Calu3 (cell line): ENCODE measurements at regions not wholly inside any gene's neighbourhood (a gene's known extent, or its start where the extent isn't known, plus 50 kb on each side); places are given as distances from the start of the nearest gene placed in this dataset.

Source experiments
- BruUV-seq: library from RNA; stranded (reverse); fragments of 400-500 nt; replicated peaks from 2 replicates; lab custom pipeline; 2021; lab: Mats Ljungman, UMichigan
- CTCF ChIA-PET: fragments of 300-600 bp; sonication (Branson Sonifier 250); formaldehyde crosslinking; loops from one replicate; lab custom pipeline; 2022; ENCODE audit warnings: antibody characterized with exemption; lab: Charles Lee
- DNase-seq: peaks from one replicate; pipeline ENCODE4 v3.0.0; 2022
- H3K27ac Mint-ChIP-seq: one replicate; pipeline ENCODE4 v1.8.0; 2022; ENCODE audit warnings: mixed read lengths; ENCODE audit not compliant: unreplicated experiment
- H3K27me3 Mint-ChIP-seq: one replicate; pipeline ENCODE4 v1.8.0; 2022; ENCODE audit warnings: mixed read lengths; ENCODE audit not compliant: unreplicated experiment
- H3K36me3 Mint-ChIP-seq: one replicate; pipeline ENCODE4 v1.8.0; 2022; ENCODE audit warnings: mild to moderate bottlenecking, moderate library complexity, mixed read lengths; ENCODE audit not compliant: insufficient read depth, unreplicated experiment
- H3K4me1 Mint-ChIP-seq: one replicate; pipeline ENCODE4 v1.8.0; 2022; ENCODE audit warnings: mild to moderate bottlenecking, low read depth, mixed read lengths; ENCODE audit not compliant: unreplicated experiment
- H3K4me3 Mint-ChIP-seq: one replicate; pipeline ENCODE4 v1.8.0; 2022; ENCODE audit warnings: mild to moderate bottlenecking, low read depth, moderate library complexity, mixed read lengths; ENCODE audit not compliant: unreplicated experiment
- H3K9me3 Mint-ChIP-seq: one replicate; pipeline ENCODE4 v1.8.0; 2022; ENCODE audit warnings: low read depth, mixed read lengths; ENCODE audit not compliant: unreplicated experiment
- intact Hi-C: fragments of 100-400 bp; cut with micrococcal nuclease; formaldehyde crosslinking; loops from one replicate; pipeline ENCODE4 v1.10.0; 2022; ENCODE audit not compliant: unreplicated experiment
- TF ChIP-seq, protein P1 (sequence below): fragments of 200-600 bp; IDR thresholded peaks from one replicate; pipeline ENCODE4 v1.8.0; 2022; ENCODE audit warnings: antibody characterized with exemption; ENCODE audit not compliant: unreplicated experiment

DNA sequence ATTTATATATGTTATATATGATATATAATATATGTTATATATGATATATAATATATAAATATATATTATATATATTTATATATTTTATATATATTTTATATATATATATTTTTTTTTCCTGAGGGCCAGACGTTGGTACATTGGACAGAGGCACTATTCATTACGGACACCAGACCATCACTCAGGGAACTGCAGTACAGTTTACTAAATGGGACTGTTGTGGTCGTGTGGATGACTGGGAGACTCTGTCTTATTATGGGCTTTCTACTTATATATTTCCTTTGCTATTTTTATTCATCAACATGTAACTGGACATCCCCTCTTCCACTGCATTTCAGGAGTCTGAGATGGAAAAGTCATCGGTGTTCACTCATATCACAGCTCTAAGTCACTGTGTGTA, 87.1 kb upstream of the PRKCQ start:
- Mint-ChIP-seq H3K27me3 (peaks cover 17% of the 10 kb centered on the region), H3K9me3 (no peaks in the 10 kb centered on the region), H3K4me1 (no peaks in the 10 kb centered on the region), H3K36me3 (no peaks in the 10 kb centered on the region), H3K4me3 (no peak overlapping the region), H3K27ac (no peak overlapping the region)
- CTCF ChIA-PET: interaction anchor here (0.6 to 1.1 kb wide), 3 partner anchors 8 to 117 kb away, joined by 3 to 4 read pairs (median 3); no protein-coding TSS in a partner anchor
- DNase-seq: no peak
- intact Hi-C loops: loop anchor here (1.0 to 5.0 kb wide), 2 partner anchors 222 to 310 kb away; no protein-coding TSS in a partner anchor
- TF ChIP-seq, protein P1, sequence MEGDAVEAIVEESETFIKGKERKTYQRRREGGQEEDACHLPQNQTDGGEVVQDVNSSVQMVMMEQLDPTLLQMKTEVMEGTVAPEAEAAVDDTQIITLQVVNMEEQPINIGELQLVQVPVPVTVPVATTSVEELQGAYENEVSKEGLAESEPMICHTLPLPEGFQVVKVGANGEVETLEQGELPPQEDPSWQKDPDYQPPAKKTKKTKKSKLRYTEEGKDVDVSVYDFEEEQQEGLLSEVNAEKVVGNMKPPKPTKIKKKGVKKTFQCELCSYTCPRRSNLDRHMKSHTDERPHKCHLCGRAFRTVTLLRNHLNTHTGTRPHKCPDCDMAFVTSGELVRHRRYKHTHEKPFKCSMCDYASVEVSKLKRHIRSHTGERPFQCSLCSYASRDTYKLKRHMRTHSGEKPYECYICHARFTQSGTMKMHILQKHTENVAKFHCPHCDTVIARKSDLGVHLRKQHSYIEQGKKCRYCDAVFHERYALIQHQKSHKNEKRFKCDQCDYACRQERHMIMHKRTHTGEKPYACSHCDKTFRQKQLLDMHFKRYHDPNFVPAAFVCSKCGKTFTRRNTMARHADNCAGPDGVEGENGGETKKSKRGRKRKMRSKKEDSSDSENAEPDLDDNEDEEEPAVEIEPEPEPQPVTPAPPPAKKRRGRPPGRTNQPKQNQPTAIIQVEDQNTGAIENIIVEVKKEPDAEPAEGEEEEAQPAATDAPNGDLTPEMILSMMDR: no peak
- BruUV-seq: no TSS peak

DNA sequence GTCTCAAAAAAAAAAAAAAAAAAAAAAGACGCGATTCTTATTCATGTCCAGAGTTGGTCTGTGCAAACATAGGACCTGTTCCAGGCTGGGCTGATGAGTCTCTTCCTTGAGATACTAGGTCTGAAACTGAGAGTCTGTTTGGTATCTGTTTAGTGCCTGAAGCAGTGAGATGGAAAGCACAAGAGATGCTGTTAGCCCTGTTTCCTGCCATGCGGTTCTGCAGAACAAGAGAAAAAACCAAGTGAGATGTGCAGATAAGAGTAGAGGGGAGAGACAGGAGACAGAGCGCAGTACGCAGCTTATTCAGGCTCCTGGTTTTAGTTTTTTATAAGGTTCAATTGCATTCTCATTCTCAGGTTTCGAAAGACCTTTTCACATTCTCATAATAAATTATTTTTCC, 85.8 kb upstream of the PRKCQ start:
- H3K27ac Mint-ChIP-seq: no peak overlapping the region

DNA sequence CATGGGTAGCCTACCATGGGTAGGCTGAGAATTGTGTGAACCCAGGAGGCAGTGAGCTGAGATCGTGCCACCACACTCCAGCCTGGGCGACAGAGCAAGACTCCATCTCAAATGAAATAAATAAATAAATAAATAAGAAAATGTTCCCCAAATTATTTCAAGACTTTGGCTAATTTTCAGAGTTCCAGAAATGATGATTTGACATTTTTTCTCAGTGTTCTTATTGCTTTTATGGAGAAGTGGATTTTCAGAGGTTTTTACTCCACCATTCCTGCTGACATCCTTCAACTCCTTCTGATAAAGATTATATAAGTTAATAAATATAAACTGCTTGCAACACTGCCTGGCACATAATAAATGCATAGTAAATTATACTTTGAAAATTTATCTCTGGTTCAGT, 80.4 kb upstream of the PRKCQ start:
- no TSS peak for BruUV-seq
- Mint-ChIP-seq H3K4me3 (no peak overlapping the region), H3K4me1 (no peaks in the 10 kb centered on the region), H3K9me3 (no peaks in the 10 kb centered on the region), H3K36me3 (no peaks in the 10 kb centered on the region), H3K27ac (no peak overlapping the region), H3K27me3 (peaks cover 43% of the 10 kb centered on the region)
- no peak for DNase-seq
- TF ChIP-seq, protein P1: no peak
- intact Hi-C loops: no loop called here
- CTCF ChIA-PET: no interaction called here

More for the DNA sequence above, 85.8 kb upstream of the PRKCQ start:
- H3K27me3 Mint-ChIP-seq: peaks cover 17% of the 10 kb centered on the region
- intact Hi-C loops: loop anchor here (5.0 kb wide), 1 partner anchor 311 kb away; no protein-coding TSS in a partner anchor
- no peaks in the 10 kb centered on the region for H3K4me1 Mint-ChIP-seq
- CTCF ChIA-PET: interaction anchor here (0.7 kb wide), 2 partner anchors 21 to 167 kb away, joined by 3 to 4 read pairs; no protein-coding TSS in a partner anchor
- no peaks in the 10 kb centered on the region for H3K9me3 Mint-ChIP-seq
- BruUV-seq: no TSS peak
- TF ChIP-seq, protein P1: no peak
- no peak for DNase-seq
- no peak overlapping the region for H3K4me3 Mint-ChIP-seq
- H3K36me3 Mint-ChIP-seq: no peaks in the 10 kb centered on the region

DNA sequence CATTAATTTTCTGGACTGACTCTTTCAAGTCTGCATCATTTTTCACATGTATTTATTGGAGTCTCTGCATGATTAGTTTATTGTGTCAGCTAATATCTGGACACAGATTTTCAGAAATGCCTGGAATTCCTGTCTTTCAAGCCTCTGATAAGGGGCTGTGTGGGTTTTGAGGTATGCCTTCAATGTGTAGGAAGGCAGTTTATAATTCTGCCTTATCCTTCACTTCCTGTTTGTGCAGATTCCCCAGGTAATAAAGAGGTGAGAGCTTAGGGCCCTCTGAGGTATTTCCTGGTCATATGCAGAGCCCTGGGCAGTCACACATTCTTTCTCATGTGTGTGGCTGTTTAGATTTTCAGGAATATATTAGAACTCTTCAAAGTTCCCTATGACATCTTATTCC, 79.4 kb upstream of the PRKCQ start:
- DNase-seq: no peak
- no peaks in the 10 kb centered on the region for H3K9me3 Mint-ChIP-seq
- no TSS peak for BruUV-seq
- intact Hi-C loops: no loop called here
- H3K4me3 Mint-ChIP-seq: no peak overlapping the region
- peaks cover 51% of the 10 kb centered on the region for H3K27me3 Mint-ChIP-seq
- H3K27ac Mint-ChIP-seq: no peak overlapping the region
- H3K36me3 Mint-ChIP-seq: no peaks in the 10 kb centered on the region
- TF ChIP-seq, protein P1: no peak
- CTCF ChIA-PET: interaction anchor here (0.5 to 1.5 kb wide), 2 partner anchors 8 to 1427 kb away, joined by 3 to 4 read pairs; no protein-coding TSS in a partner anchor
- H3K4me1 Mint-ChIP-seq: no peaks in the 10 kb centered on the region
